H9 (cell line): ENCODE measurements at regions not wholly inside any gene's neighbourhood (a gene's known extent, or its start where the extent isn't known, plus 50 kb on each side); places are given as distances from the start of the nearest gene placed in this dataset.

Experiments used
- DNase-seq: peaks from one replicate; pipeline ENCODE4 v3.0.0-alpha.2; 2017
- H2AFZ ChIP-seq: one replicate; pipeline ENCODE4 v1.6.1; 2013; ENCODE audit warnings: mild to moderate bottlenecking, low read length, control low read depth, moderate library complexity
- H2AK5ac ChIP-seq: 2 replicates; pipeline ENCODE4 v1.6.1; 2013; ENCODE audit warnings: low read length, control low read depth, mixed read lengths; ENCODE audit not compliant: insufficient read length
- H2BK120ac ChIP-seq: one replicate; pipeline ENCODE4 v1.6.1; 2013; ENCODE audit warnings: low read depth, mild to moderate bottlenecking, low read length, control low read depth, inconsistent platforms; ENCODE audit not compliant: poor library complexity, severe bottlenecking
- H2BK12ac ChIP-seq: 2 replicates; pipeline ENCODE4 v1.6.1; 2013; ENCODE audit warnings: low read length, control low read depth, mixed read lengths, low read depth; ENCODE audit not compliant: insufficient read length
- H2BK15ac ChIP-seq: 2 replicates; pipeline ENCODE4 v1.6.1; 2013; ENCODE audit warnings: low read depth, low read length, control low read depth
- H2BK20ac ChIP-seq: one replicate; pipeline ENCODE4 v1.6.1; 2013; ENCODE audit warnings: low read depth, mild to moderate bottlenecking, low read length, control low read depth, inconsistent platforms; ENCODE audit not compliant: poor library complexity, severe bottlenecking
- H2BK5ac ChIP-seq: 2 replicates; pipeline ENCODE4 v1.6.1; 2013; ENCODE audit warnings: low read length, control low read depth, mixed read lengths; ENCODE audit not compliant: insufficient read length
- H3K14ac ChIP-seq: 2 replicates; pipeline ENCODE4 v1.6.1; 2013; ENCODE audit warnings: low read length, control low read depth; ENCODE audit not compliant: insufficient read depth
- H3K18ac ChIP-seq: 2 replicates; pipeline ENCODE4 v1.6.1; 2013; ENCODE audit warnings: low read depth, mild to moderate bottlenecking, mixed read lengths, low read length, control low read depth; ENCODE audit not compliant: insufficient read length
- H3K23ac ChIP-seq: 2 replicates; pipeline ENCODE4 v1.6.1; 2013; ENCODE audit warnings: low read length, control low read depth, mixed read lengths, low read depth; ENCODE audit not compliant: insufficient read length
- H3K23me2 ChIP-seq: 2 replicates; pipeline ENCODE4 v1.6.1; 2013; ENCODE audit warnings: low read depth, mild to moderate bottlenecking, mixed read lengths, low read length, control low read depth; ENCODE audit not compliant: insufficient read length, poor library complexity, severe bottlenecking
- H3K27ac ChIP-seq: 2 replicates; pipeline ENCODE4 v1.5.1; 2013; ENCODE audit warnings: low read length, control low read depth, mixed read lengths, low read depth; ENCODE audit not compliant: insufficient read length
- H3K27me3 ChIP-seq: 2 replicates; pipeline ENCODE4 v1.6.1; 2013; ENCODE audit warnings: low read length, control low read depth, inconsistent platforms; ENCODE audit not compliant: insufficient read depth
- H3K4ac ChIP-seq: 2 replicates; pipeline ENCODE4 v1.6.1; 2013; ENCODE audit warnings: low read depth, mild to moderate bottlenecking, control low read depth, inconsistent platforms, low read length, moderate library complexity
- H3K4me1 ChIP-seq: 2 replicates; pipeline ENCODE4 v1.6.1; 2013; ENCODE audit warnings: low read length, control low read depth, inconsistent platforms; ENCODE audit not compliant: insufficient read depth
- H3K4me2 ChIP-seq: 2 replicates; pipeline ENCODE4 v1.6.1; 2013; ENCODE audit warnings: low read length, control low read depth, mixed read lengths; ENCODE audit not compliant: insufficient read length, insufficient read depth
- H3K56ac ChIP-seq: 2 replicates; pipeline ENCODE4 v1.6.1; 2013; ENCODE audit warnings: low read depth, mild to moderate bottlenecking, mixed read lengths, low read length, control low read depth; ENCODE audit not compliant: insufficient read length
- H3K79me1 ChIP-seq: 2 replicates; pipeline ENCODE4 v1.6.1; 2013; ENCODE audit warnings: low read depth, mild to moderate bottlenecking, moderate library complexity, low read length, control low read depth, inconsistent platforms; ENCODE audit not compliant: insufficient read depth, poor library complexity, severe bottlenecking
- H3K79me2 ChIP-seq: 2 replicates; pipeline ENCODE4 v1.6.1; 2013; ENCODE audit warnings: low read length, control low read depth, inconsistent platforms; ENCODE audit not compliant: insufficient read depth
- H3K9ac ChIP-seq: 2 replicates; pipeline ENCODE4 v1.6.1; 2013; ENCODE audit warnings: low read length, control low read depth, mixed read lengths; ENCODE audit not compliant: insufficient read length; ENCODE audit errors: extremely low read depth
- H3K9me3 ChIP-seq: one replicate; pipeline ENCODE4 v1.6.1; 2013; ENCODE audit warnings: low read depth, low read length, inconsistent platforms; ENCODE audit not compliant: control insufficient read depth
- H3T11ph ChIP-seq: one replicate; pipeline ENCODE4 v1.6.1; 2013; ENCODE audit warnings: mild to moderate bottlenecking, low read length, control low read depth, inconsistent platforms
- H4K20me1 ChIP-seq: one replicate; pipeline ENCODE4 v1.6.1; 2013; ENCODE audit not compliant: control insufficient read depth, insufficient read length, insufficient read depth
- H4K5ac ChIP-seq: 2 replicates; pipeline ENCODE4 v1.6.1; 2013; ENCODE audit warnings: low read depth, mild to moderate bottlenecking, mixed read lengths, low read length, control low read depth; ENCODE audit not compliant: insufficient read length
- H4K8ac ChIP-seq: replicated peaks from 2 replicates; pipeline ENCODE4 v1.6.1; 2013; ENCODE audit warnings: low read length, control low read depth, mixed read lengths, low read depth; ENCODE audit not compliant: insufficient read length
- H4K91ac ChIP-seq: 2 replicates; pipeline ENCODE4 v1.6.1; 2013; ENCODE audit warnings: low read depth, mild to moderate bottlenecking, moderate library complexity, mixed read lengths, low read length, control low read depth; ENCODE audit not compliant: insufficient read length
- H3K27ac Mint-ChIP-seq, 3 experiments: 2 replicates in 2 of 3; 3 replicates in 1 of 3; pipeline ENCODE4 v1.8.0; 2020 to 2021; ENCODE audit warnings: mixed read lengths in 3 of 3, mild to moderate bottlenecking in 1 of 3, moderate library complexity in 1 of 3
- H3K27me3 Mint-ChIP-seq: 2 replicates; pipeline ENCODE4 v1.8.0; 2021; ENCODE audit warnings: low read depth, mild to moderate bottlenecking, moderate library complexity, mixed read lengths
- H3K36me3 Mint-ChIP-seq, 3 experiments: 2 replicates in 2 of 3; 3 replicates in 1 of 3; pipeline ENCODE4 v1.8.0; 2020 to 2021; ENCODE audit warnings: low read depth in 3 of 3, mixed read lengths in 3 of 3; ENCODE audit not compliant: insufficient read depth in 1 of 3
- H3K4me1 Mint-ChIP-seq, 2 experiments: 2 replicates each; pipeline ENCODE4 v1.8.0; 2020; ENCODE audit warnings: mixed read lengths in 2 of 2
- H3K4me3 Mint-ChIP-seq, 2 experiments: 2 replicates in 1 of 2; 3 replicates in 1 of 2; pipeline ENCODE4 v1.8.0; 2020 to 2021; ENCODE audit warnings: mild to moderate bottlenecking in 2 of 2, mixed read lengths in 2 of 2, moderate library complexity in 1 of 2
- H3K9me3 Mint-ChIP-seq, 2 experiments: 2 replicates in 1 of 2; 3 replicates in 1 of 2; pipeline ENCODE4 v1.8.0; 2020; ENCODE audit warnings: mild to moderate bottlenecking in 2 of 2, mixed read lengths in 2 of 2, moderate library complexity in 1 of 2
- CTCF ChIP-seq: fragments of 200-600 bp; sonication (generic); conservative IDR thresholded peaks from 3 replicates; pipeline ENCODE4 v1.8.0; 2021; ENCODE audit warnings: antibody characterized with exemption, mild to moderate bottlenecking
- WGBS: extraction: QIAGEN DNeasy Blood & Tissue Kit; methylation state at CpG from one replicate; pipeline ENCODE4 v1.1.7; 2013; ENCODE audit warnings: missing lambda C conversion rate, low lambda C conversion rate, mixed read lengths; ENCODE audit not compliant: insufficient read length; ENCODE audit errors: extremely low coverage; 5-methylcytosine and 5-hydroxymethylcytosine counted together

GRCh38 chr9:20037699-20038098, 248.9 kb upstream of the SLC24A2 start:
- peaks cover 24 to 36% of the 10 kb centered on the region in 2 experiments for H3K4me1 Mint-ChIP-seq
- no peak overlapping the region for H3K4ac ChIP-seq
- H3K4me1 ChIP-seq, result peaks cover 5% of the 10 kb centered on the region; the same call in 1 of the 2 replicates
- H3K23me2 ChIP-seq, result no peaks in the 10 kb centered on the region
- no peak overlapping the region for H2AK5ac ChIP-seq
- H2BK12ac ChIP-seq, result no peak overlapping the region
- no peak overlapping the region for H4K8ac ChIP-seq
- no peak for DNase-seq
- H2BK15ac ChIP-seq, result no peak overlapping the region
- H3K79me2 ChIP-seq, result no peaks in the 10 kb centered on the region
- no peaks in the 10 kb centered on the region for H3K27me3 ChIP-seq
- H3K9me3 ChIP-seq, result no peaks in the 10 kb centered on the region
- no peak overlapping the region for H4K5ac ChIP-seq
- no peak overlapping the region for H4K91ac ChIP-seq
- no CpG with 5 or more reads among the region's 1 CpG for WGBS
- H2BK20ac ChIP-seq, result no peak overlapping the region
- no peak overlapping the region for H3K4me2 ChIP-seq
- no peak overlapping the region for H3K9ac ChIP-seq
- no peak overlapping the region for H3K56ac ChIP-seq
- H3K79me1 ChIP-seq, result no peaks in the 10 kb centered on the region
- H3K27ac Mint-ChIP-seq, result no peak overlapping the region
- no peak overlapping the region for H2BK120ac ChIP-seq
- no peaks in the 10 kb centered on the region for H3K9me3 Mint-ChIP-seq
- no peak for TF ChIP-seq CTCF
- H4K20me1 ChIP-seq, result no peaks in the 10 kb centered on the region
- H3K27ac ChIP-seq, result no peak overlapping the region
- no peak overlapping the region for H3K18ac ChIP-seq
- no peak overlapping the region for H2AFZ ChIP-seq
- H3T11ph ChIP-seq, result no peak overlapping the region
- H3K27me3 Mint-ChIP-seq, result peaks cover 3% of the 10 kb centered on the region; the same call in 1 of the 2 replicates
- no peak overlapping the region for H3K23ac ChIP-seq
- no peak overlapping the region for H3K14ac ChIP-seq
- H2BK5ac ChIP-seq, result no peak overlapping the region
- H3K4me3 Mint-ChIP-seq, result no peak overlapping the region
- no peaks in the 10 kb centered on the region for H3K36me3 Mint-ChIP-seq
